PC-9 (cell line): ENCODE measurements at regions not wholly inside any gene's neighbourhood (a gene's known extent, or its start where the extent isn't known, plus 50 kb on each side); places are given as distances from the start of the nearest gene placed in this dataset.

ENCODE experiments used
- CTCF ChIP-seq: fragments of 200-600 bp; sonication (generic); conservative IDR thresholded peaks from 2 replicates; pipeline ENCODE4 v1.6.1; 2017; ENCODE audit warnings: mixed run types, antibody characterized with exemption, mild to moderate bottlenecking, moderate library complexity
- EZH2 ChIP-seq: fragments of 200-600 bp; sonication (generic); IDR thresholded peaks from 2 replicates; pipeline ENCODE4 v1.8.0; 2017; ENCODE audit warnings: antibody characterized with exemption, low read depth

DNA sequence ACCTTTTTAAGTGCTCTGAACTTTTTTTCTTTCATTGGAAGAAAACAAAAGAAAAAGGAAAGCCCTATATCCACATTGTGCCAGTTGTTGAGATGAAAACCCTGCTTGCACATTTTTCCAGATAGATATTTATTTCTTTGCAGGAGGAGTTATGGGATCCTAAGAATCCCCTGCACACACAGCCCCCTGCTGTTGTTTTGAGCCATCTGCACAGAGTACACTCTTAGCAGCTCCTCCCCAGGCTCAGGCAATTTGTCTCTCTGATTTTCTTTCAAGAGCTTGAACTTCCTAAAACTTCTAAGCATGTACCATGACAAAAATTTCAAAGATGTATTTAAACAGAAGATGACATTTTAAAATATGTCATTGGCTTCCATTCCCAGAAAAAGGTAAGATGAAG is 436.9 kb downstream of the METTL4 start:
- TF ChIP-seq CTCF (no peak), EZH2 (no peak)
